Fibroblast of the conjunctiva (primary cell): ENCODE measurements at regions not wholly inside any gene's neighbourhood (a gene's known extent, or its start where the extent isn't known, plus 50 kb on each side); places are given as distances from the start of the nearest gene placed in this dataset.

Experiments
- DNase-seq: peaks from one replicate; pipeline ENCODE4 v3.0.0-alpha.2; 2010; ENCODE audit warnings: low read depth

DNA sequence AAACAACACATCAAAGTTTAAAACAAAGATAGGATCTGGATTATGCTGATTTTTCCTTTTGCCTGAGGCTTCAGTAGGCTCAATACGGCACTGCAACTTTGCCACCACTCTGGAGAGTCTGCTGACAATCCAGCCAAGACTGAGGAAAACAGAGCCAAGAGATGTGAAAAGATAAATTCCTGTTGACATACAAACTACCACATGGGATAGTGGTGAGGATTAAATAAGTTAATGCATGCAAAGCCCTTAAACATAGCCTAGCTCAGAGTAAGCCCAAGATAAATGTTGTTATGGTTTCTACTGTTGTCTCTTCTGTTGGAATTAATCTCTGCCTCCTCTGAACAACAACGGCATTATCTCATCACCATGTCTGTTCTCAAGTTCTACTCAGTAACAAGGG, 245.9 kb upstream of the LMCD1 start:
- no peak for DNase-seq

DNA sequence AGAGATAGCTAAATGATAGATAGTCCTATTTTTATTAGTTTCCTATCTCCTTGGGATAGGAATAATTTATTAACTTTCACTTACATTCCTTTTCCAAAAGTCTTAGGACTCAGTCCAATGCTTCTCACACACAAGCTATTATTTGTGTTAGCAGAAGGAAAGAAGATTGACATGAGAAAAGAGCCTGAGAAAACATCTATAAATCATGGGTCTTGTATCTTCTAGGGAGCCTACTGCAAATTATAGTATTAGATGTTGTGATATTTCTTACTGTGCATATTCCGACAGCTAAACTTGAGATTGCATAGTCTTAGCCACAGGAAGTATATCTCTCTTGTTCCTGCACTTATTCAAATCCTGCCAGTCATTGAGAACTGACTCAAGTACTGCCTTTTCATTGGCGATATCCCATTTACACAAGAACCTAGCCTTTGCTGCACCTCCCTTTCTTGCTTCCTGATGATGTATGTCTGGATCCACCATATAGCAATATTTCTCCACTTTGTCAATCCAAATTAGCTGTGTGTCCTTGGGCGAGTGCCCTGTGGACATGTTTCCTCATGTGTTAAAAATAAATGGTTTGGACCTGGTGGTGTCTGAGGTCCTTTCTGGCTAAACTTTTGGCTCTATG, 245.1 kb upstream of the LMCD1 start:
- no peak for DNase-seq

DNA sequence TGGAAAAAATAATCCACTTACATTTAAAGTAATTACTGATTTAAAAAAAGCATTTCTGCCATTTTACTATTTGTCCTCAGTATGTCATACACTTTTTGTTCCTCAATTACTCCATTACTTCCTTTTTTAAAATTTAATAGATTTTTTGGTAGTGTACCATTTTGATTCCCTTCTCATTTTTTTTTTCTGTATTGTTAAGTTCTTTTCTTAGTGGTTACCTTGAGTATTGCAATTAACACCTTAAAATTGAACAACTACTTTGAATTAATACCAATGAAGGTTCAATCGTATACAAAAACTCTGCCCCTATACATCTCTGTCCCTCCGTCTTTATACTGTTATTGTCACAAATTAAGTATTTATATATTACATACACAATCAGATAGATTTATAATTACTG, 240.6 kb upstream of the LMCD1 start:
- DNase-seq: no peak

DNA sequence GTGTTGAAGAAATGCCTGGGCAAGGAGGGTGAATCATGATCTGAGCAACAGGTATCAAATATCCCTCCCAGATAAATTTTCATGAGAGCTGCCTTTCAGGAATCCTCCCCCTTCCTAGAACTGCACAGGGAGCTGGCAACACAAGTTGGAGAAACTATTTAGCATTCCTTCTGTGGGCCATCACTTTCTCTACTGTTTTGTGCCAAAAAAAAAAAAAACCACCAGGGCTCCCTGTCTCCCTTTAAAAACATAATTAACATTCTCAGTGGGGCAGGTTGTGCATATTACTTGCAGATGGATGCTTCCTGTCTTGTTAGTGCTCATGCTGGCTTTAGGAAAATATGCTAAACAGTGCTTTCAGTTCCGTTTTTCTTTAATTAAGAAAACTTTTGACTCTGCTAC, 234.9 kb upstream of the LMCD1 start:
- no peak for DNase-seq

DNA sequence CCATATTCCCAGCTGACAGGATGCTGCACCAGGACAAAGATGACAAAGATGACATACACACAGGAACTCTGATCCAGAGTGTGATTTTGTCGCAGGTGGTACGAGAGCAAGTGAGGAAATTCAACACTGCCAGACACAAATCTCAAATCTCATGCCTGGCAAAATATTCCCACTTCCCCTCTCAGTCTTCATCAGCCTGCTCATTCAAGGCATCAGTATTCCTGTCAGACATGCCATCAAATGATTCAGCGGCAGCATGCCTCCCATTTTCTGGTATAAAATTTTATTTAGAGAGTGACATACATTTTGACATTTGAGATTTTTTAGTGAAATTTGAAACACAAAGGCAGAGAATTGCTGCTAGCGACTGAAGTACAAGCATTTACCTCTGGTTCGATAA, 228.1 kb upstream of the LMCD1 start:
- no peak for DNase-seq

DNA sequence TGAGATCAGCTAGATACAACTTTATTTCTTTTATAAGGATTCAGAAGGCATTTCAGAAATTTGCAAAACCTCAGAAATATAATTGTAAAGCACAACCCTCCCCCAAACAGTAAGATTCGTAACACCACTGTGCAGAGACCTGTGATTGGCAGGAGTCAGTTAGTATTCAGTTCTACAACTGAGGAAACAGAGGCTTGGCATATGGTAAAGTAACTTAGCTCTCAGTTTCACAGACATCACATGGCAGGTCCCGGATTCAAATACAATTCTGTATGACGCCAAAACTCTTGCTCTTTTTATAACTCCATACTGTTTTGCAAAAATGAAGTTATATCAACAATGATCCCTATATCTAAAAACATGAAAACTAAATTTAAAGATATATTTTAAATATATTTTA, 225.6 kb upstream of the LMCD1 start:
- no peak for DNase-seq

DNA sequence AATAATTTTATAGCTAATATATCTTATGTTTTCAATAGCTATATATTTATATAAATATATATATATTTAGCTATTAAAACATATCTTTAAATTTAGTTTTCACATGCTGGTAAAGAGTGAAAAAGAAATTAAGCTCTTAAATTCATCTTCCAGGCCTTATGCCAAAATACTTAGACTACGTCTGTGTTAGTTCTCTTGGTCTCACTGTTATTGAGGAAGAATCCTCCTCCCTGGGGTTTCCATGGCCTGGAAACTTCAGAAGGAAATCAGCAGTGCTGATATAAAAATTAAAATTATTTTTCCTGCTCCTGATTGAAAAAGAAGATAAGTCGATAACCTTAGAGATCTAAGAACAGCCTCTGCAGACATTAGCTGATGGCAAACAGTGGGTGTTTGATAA, 225.1 kb upstream of the LMCD1 start:
- DNase-seq: no peak

DNA sequence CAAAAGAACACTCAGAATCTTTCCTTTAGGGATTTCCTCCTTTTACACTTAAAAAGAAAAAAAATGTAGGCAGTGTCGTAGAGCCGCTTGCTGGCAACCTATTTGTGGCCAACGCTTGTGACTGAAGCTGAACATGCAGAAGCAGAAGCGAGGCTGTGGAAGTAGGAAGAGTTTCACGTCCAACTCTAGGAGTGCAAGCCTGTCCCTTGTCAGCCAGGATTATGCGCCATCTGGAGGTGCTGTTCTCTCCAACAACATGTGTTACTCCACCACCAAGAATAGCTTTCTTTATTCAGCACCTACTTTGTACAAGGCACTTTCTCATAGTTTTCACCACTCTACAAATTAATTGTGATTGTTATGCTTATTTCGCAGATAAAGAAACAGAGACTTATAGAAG, 223.2 kb upstream of the LMCD1 start:
- DNase-seq: no peak

DNA sequence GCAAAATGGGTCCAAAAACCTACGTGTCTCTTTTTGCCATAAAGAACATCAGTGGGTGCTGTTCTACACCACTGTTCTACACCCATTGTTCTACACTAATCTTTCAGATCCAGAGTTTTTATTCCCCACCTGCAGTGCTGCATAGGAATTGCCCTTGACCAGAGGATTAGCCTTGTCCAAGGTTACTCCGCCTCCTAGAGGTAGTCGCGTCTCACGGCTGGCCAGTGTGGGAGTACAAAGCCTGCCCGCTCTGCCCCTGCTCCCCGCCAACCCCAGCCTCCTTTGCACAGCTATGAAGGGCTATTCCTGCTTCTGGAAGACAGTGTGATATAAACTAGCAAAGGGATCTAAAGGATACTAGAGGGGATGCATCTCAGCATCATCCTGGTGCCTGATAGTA, 222.1 kb upstream of the LMCD1 start:
- DNase-seq: no peak

DNA sequence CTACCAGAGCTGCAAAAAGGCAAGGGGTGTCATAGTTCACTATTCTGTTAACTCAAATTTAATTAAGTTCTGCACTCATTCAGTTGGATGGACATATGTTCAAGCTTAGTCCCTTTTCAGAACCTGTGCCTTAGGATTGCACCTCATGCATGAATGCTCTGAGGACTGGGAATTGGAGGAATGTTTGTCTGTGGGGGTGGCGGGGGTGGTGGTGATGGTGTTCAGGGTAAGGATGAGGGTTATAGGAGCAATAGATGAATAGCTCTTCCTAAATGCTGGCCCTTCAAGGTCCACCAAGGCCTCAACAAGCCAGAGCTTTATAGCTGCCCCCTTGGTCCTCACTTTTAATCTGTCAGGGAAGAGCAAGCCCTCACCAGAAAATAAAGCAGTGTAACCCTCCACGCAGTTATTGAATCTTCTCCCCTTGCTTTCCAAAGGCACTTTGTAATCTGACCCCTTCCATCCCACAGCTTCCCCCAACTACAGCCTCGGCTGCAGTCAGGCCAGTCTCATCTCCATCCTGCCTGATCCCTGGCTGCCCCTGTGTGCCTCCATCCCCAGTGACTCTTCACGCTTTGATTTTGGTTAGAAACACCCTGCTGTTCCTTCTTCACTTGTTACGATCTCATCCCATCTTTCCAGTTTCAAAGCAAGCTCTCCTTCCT, 221.6 kb upstream of the LMCD1 start:
- no peak for DNase-seq

DNA sequence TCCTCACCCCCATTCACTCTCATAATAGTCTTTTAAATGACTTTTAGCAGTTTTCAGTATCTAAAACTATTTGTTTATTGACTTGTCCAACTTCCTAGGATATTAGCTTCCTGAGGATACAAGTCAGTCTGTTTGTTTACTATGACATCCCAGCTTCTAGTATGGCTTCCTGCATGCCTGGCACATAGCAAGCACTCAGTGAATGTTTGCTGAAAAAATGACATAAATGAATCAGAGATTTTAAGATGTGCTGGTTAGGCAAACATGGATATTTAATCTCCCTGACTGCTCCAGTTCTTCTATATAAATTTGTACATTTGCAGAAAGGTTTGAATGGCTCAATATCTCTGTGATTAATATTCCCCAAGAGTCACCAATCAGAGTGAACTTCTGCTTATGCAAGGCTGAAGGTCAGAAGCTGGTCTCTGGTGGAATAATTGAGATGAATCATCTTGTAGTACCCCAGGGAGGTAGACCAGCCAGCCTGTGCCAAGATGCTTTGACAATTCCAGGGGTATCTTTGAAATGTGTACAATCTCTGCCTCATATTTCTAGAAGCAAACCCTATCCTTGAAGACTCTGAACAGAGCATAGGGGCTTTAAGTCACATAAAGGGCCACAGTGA, 219.0 kb upstream of the LMCD1 start:
- no peak for DNase-seq

DNA sequence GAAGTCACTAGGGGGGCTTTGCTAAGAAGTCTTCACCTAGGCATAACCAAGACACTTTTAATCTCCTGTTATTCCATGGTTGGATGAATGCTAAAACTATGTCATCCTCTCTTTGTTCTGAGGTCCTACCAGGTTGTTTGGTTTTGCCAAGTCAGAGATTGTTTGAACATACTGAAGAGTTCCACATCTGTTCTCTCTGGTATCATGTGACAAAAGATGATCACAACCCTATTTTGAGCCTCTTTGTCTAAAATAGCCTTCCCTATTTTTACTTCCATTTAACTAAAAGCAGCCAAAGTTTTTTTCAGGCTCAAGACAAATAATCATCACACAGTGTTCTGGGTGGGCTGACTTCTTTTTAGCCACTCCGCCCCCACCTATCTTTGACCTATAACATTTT, 218.4 kb upstream of the LMCD1 start:
- no peak for DNase-seq

DNA sequence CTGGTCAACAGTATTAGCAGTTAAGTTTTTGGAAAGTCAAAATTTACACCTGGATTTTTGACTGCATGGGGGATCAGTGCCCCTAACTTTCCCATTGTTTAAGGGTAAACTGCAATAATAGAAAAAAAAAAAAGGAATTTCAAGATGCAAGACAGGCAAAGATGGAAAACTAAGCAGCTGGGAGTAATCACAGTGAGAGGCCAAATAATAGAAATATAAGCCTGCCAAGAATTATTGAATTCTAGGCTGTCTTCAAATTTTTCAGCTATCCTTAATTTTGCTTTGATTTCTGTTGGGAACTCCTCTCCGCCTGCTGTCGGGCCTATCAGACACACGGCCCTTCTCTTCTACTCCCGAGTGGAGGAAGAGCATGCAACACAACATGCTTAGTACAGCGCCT, 215.5 kb upstream of the LMCD1 start:
- no peak for DNase-seq

DNA sequence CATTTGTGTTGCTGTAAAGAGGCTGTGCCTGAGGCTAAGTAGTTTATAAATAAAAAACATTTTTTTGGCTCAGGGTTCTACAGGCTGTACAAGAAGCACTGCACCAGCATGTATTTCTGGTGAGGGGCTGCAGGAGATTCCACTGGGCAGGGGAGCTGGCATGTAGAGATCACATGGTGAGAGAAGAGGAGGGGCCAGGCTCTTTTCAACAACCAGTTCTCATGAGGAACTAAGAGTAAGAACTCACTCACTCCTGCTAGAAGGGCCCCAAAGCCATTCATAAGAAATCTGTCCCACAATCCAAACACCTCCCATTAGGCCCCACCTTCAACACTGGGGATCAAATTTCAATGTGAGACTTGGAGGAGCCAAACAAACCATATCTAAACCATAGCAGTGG, 214.9 kb upstream of the LMCD1 start:
- no peak for DNase-seq

DNA sequence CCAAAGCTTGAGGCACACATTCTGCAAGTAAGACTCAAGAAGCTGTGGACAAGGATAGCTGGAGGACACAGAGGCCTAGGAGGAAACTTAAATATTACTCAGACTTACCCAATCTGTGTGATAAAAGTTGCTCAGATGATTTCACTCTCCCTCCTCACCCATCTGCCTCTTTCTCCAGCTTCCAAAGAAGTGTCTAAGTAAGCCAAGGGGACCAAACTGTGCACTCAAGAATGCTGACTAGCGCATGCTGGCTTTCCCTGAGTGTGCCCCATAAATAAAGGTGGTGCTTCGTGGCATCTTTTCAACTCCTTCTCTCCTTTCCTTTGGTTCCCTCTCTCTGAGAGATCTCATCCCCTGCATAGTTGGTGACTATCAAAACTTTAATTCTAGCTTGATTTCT, 211.0 kb upstream of the LMCD1 start:
- no peak for DNase-seq

DNA sequence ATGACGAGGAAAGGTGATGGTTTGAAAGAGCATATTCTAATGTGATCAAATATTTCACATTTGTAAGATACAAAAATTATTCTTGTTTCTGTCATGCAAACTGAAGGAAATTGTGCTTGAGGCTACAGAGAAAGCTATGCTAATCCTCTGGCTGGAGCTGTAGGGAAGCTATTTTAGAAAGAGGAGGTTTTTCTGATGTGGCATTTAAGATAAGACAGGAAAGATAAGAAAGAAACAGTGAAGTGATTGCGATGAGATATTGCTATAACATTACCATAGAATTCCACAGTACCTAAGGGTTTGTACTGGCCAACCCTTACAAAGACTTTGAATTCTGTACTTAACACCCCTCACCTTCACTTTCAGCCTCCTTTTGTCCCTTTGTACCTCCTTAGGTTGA, 205.2 kb upstream of the LMCD1 start:
- no peak for DNase-seq

DNA sequence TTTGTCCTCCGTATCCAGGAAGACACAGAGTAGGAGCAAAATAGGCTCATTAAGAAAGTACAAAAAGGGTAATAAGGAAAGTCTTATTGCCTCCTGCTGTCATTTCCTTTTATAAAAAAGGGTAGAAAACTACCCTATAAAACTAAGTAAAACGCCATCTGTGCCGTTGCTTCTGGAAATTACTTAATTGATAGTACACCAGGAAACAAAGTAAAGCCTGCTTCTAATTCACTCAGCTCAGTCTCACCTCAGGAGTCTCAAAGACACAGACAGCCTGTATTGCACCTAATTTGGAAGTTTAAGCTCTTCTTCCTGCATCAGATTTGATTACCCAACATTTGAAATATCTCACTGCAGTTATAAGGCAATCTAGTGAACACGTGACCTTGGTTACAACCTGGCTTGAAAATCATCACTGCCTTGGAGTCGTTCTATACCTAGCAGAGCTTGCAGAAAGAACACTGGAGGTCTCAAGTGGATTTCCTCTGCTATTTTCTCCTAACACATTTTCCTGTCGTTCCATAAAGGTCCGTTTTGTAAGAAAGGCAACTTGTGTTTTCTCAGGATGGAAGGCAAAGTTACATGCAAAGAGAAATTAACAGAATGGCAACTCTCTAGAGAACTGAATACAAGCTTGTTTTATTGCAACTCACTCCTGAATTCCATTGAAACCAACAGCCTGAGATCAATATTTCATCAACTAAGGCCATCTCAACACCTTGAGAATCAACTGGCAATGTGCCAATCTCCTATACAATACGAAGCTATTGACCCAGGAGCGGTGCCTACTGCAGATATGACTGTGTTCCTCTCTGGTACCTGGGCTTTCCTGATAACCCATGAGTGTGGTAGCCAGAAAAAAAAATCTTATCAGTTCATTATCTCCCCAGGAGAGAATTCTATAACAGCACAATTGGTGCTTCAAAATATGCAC, 203.3 kb upstream of the LMCD1 start:
- DNase-seq: no peak

DNA sequence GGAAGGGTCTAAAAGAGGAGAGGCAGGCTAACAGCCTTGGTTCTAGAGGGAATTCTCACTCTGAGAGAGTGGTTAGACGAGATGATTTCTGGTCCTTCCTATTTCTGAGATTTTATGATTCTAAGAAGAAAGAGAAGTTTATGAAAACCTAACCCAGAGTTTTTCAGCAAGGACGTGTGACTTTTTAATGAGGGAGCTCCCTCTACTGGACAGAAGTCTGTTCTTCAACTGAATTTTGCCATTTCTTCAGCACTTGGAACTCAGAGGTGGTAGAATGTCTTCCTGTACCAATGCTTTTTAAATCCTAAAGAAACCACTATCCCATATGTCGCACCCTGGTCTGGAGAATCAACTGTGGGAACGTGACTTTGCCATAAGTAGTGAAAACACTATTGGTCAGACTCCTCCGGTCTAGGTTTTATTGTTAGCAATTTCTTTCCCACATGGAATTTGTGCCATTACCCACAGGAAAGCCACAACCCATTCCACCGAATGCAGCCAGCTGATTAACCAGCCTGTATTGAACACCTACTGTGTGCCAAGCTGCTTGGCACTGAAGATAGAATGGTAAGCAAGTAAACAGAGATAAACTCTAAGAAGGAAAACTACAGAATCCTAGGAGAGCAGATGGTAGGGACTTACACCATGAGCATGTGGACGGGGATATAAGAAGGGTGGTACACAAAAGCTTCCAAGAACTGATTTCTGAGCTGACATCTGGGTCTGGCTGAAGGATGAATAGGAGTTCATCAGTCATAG, 199.5 kb upstream of the LMCD1 start:
- peak; percentile 57 for DNase-seq

DNA sequence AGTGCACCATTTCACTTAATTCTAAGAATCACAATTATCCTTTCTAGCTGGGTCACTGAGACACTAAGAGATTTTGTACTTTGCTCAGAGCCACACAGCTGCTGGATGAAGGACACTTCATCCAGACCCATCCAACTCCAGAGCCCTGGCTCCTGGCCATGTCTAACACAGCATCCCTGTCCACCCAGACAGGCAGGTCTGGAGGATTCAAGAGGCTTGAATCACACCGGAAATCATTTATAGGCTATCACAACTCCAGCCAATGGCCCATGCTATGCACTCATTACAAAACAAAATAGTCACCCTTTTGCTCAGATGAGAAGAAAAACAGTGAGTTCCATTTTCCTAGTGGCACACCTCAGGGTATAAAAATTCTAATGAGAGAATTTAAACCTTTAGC, 198.2 kb upstream of the LMCD1 start:
- no peak for DNase-seq

DNA sequence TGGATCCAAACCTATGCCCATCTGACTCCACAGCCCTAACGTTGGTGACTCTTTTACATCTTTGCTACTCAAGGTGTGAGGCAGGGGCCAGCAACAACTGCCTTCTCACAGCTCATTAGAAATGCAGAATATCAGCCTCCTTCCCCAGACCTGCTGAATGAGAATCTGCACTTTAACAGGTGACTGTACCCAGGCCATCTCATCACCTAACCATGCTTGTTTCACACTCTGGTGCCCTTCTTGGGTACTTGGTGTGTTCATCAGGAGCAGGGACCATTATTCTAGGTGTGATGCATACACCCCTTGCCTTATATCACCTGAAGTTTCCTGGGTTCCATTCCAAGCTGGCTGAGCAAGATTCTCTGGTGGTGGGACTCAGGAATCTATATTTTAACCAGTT, 196.3 kb upstream of the LMCD1 start:
- no peak for DNase-seq

DNA sequence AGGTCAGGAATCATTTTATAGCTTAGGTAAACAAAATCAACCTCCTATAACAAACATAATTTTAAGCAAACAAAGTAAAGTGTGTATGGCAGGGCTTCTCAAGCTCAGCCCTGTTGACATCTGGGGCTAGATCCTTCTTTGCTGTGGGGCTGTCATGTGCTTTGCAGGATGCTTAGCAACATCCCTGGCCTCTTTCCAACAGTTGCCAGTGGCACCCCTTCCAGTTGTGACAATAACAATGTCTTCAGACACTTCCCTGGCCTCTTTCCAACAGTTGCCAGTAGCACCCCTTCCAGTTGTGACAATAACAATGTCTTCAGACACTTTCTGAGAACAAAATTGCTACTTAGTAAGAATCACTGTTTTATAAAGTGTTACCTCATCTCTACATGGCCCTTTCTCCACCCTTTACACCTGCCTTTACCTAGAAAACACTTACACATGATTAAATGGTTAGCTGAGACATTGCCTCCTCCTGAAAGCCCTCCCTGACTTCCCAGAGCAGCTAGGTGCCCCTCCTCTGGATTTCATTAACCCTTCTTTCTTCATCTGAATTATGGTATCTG, 194.0 kb upstream of the LMCD1 start:
- no peak for DNase-seq

DNA sequence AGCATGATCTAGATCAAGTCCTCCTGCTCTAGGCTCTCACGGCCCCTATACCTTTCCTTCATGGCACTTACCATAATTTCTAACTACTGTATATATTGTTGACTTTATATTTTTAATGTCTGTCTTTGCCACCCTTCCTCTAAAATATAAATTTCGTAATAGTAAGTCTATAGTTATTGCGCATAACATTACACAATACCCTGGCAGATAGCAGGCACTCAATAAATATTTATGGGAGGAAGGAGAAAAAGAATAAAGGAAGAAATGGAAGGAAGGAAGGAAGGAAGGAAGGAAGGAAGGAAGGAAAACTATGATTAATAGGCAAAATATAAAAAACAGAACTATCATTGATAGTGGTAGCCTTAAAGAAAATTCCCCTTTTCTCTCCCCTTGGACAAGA, 190.3 kb upstream of the LMCD1 start:
- DNase-seq: no peak
